Spleen (tissue), 11 donors: ENCODE measurements at regions not wholly inside any gene's neighbourhood (a gene's known extent, or its start where the extent isn't known, plus 50 kb on each side); places are given as distances from the start of the nearest gene placed in this dataset.

Experiments used
- DNase-seq: peaks from one replicate; pipeline ENCODE4 v3.0.0-alpha.2; 2020
- H3K27ac ChIP-seq, 8 donors: fragments of 200-600 bp; sonication (generic) in 7 of 8; 1 replicate in 4 of 8; 2 replicates in 4 of 8; pipeline versions ENCODE4 v1.5.0 to v1.8.0; 2016 to 2021; ENCODE audit warnings: inconsistent platforms in 4 of 8, mild to moderate bottlenecking in 4 of 8, moderate library complexity in 1 of 8
- H3K27me3 ChIP-seq, 7 donors: fragments of 200-600 bp; sonication (generic) in 6 of 7; replicated peaks in 1 of 7; 1 replicate in 4 of 7; 2 replicates in 3 of 7; pipeline versions ENCODE4 v1.5.0 to v1.8.0; 2016 to 2021; ENCODE audit warnings: inconsistent platforms in 3 of 7, mild to moderate bottlenecking in 1 of 7
- H3K36me3 ChIP-seq, 6 donors: fragments of 200-600 bp; sonication (generic) in 5 of 6; 1 replicate in 4 of 6; 2 replicates in 2 of 6; pipeline versions ENCODE4 v1.5.0 to v1.8.0; 2016 to 2021; ENCODE audit warnings: inconsistent platforms in 2 of 6
- H3K4me1 ChIP-seq, 6 donors: fragments of 200-600 bp; sonication (generic) in 5 of 6; 1 replicate in 3 of 6; 2 replicates in 3 of 6; pipeline versions ENCODE4 v1.5.0 to v1.8.0; 2016 to 2021; ENCODE audit warnings: inconsistent platforms in 3 of 6
- H3K4me3 ChIP-seq, 8 donors: fragments of 200-600 bp; sonication (generic) in 7 of 8; 1 replicate in 4 of 8; 2 replicates in 4 of 8; pipeline versions ENCODE4 v1.5.0 to v1.8.0; 2016 to 2021; ENCODE audit warnings: inconsistent platforms in 4 of 8, mild to moderate bottlenecking in 4 of 8, moderate library complexity in 2 of 8
- H3K9me3 ChIP-seq, 8 donors: fragments of 200-600 bp; sonication (generic) in 7 of 8; 1 replicate in 4 of 8; 2 replicates in 4 of 8; pipeline versions ENCODE4 v1.5.0 to v1.8.0; 2016 to 2021; ENCODE audit warnings: inconsistent platforms in 4 of 8
- POLR2A ChIP-seq, 3 donors: fragments of 450-650 bp; IDR thresholded peaks; one replicate each; pipeline ENCODE4 v1.5.1; 2017; ENCODE audit warnings: antibody characterized with exemption in 3 of 3, mild to moderate bottlenecking in 1 of 3
- POLR2AphosphoS5 ChIP-seq, 3 donors: sonication (generic); formaldehyde crosslinking; IDR thresholded peaks; one replicate each; pipeline ENCODE4 v1.5.1; 2017; ENCODE audit warnings: antibody characterized with exemption in 3 of 3
- WGBS, 5 donors: extraction: QIAGEN DNeasy Blood & Tissue Kit in 3 of 5; methylation state at CpG; one replicate each; pipeline versions ENCODE4 v1.1.5 to v1.1.7; 2013 to 2018; 5-methylcytosine and 5-hydroxymethylcytosine counted together
- intact Hi-C: fragments of 100-400 bp; cut with DNase I; formaldehyde crosslinking; loops from one replicate; pipeline ENCODE4 v1.15.0; 2023; ENCODE audit warnings: low total_unique reads
- TF ChIP-seq, protein P1 (sequence below), 11 experiments: fragments of 200-600 bp in 7 of 11; fragments of 450-650 bp in 4 of 11; sonication (generic) in 4 of 11; IDR thresholded peaks in 8 of 11; conservative IDR thresholded peaks in 3 of 11; 1 replicate in 7 of 11; 2 replicates in 4 of 11; pipeline versions ENCODE4 v1.4.0 to v1.8.0; 2016 to 2021; ENCODE audit warnings: antibody characterized with exemption in 11 of 11, inconsistent platforms in 4 of 11, mild to moderate bottlenecking in 1 of 11
- donor health status: healthy with polysubstance abuse.
- donor health status: DM: no; HTN: no; CAD: no; lungs with moderate emphysema.
- donor health status: DM: no; HTN: no; CAD: no.
- donor health status: Bipolar disorder and iron deficiency.
- donor health status: healthy.
- donor health status: DM: no; HTN: no; CAD: no.
- donor health status: DM: yes; HTN: yes; CAD: no.

DNA sequence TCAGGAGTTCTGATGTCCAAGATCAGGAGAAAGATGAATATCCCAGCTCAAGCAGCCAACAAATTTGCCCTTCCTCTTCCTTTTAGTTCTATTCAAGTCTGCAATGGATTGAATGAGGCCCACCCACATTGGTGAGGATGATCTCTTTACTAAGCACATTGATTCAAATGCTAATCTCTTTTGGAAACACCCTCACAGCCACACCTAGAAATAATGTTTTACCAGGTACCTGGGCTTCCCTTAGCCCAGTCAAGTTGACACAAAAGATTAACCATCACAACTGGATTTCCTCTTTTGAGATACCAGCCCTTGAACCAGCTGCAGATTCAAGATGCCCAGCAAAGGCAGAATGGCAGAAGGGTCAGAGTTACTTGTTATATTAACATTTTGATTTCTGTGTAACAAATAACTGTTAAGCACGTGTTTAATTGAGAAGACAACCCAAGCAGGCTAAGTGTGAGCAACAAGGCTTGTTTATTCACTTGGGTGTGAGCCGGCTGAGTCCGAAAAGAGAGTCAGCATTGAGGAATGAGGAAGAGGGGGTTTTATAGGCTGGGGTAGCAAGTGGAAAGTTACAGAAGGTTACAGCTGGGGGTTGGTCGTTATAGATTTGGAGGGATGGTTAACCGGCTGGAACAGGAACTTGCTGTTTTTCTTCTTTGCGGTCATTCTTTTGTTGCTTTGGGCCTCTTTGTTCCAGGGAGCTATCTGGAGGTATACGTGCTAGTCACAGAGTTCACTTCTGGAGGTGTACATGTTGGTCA lies 180.3 kb downstream of the EMP1 start:
- no peaks in the 10 kb centered on the region for H3K36me3 ChIP-seq
- H3K9me3 ChIP-seq = peaks cover 0 to 13% (median 9%) of the 10 kb centered on the region in 8 donors
- H3K27me3 ChIP-seq = no peaks in the 10 kb centered on the region
- intact Hi-C loops = loop anchor here (10.0 kb wide), 1 partner anchor 278 kb away; no protein-coding TSS in a partner anchor
- H3K4me3 ChIP-seq = no peak overlapping the region
- 76 to 91% (median 83%) methylated on average over 7 of the region's 7 CpGs for WGBS, 5 donors
- peaks cover 0 to under 1% (median 0%) of the 10 kb centered on the region in 6 donors for H3K4me1 ChIP-seq
- H3K27ac ChIP-seq = no peak overlapping the region
- no peak for DNase-seq
- TF ChIP-seq POLR2AphosphoS5 (IDR thresholded peaks at IDR 0.05) (no peak), POLR2A (IDR thresholded peaks at IDR 0.05) (no peak)
- TF ChIP-seq, protein P1, sequence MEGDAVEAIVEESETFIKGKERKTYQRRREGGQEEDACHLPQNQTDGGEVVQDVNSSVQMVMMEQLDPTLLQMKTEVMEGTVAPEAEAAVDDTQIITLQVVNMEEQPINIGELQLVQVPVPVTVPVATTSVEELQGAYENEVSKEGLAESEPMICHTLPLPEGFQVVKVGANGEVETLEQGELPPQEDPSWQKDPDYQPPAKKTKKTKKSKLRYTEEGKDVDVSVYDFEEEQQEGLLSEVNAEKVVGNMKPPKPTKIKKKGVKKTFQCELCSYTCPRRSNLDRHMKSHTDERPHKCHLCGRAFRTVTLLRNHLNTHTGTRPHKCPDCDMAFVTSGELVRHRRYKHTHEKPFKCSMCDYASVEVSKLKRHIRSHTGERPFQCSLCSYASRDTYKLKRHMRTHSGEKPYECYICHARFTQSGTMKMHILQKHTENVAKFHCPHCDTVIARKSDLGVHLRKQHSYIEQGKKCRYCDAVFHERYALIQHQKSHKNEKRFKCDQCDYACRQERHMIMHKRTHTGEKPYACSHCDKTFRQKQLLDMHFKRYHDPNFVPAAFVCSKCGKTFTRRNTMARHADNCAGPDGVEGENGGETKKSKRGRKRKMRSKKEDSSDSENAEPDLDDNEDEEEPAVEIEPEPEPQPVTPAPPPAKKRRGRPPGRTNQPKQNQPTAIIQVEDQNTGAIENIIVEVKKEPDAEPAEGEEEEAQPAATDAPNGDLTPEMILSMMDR (IDR thresholded peaks at IDR 0.05 in 8 of 11, conservative IDR thresholded peaks at IDR 0.05 in 3 of 11) = no peak

DNA sequence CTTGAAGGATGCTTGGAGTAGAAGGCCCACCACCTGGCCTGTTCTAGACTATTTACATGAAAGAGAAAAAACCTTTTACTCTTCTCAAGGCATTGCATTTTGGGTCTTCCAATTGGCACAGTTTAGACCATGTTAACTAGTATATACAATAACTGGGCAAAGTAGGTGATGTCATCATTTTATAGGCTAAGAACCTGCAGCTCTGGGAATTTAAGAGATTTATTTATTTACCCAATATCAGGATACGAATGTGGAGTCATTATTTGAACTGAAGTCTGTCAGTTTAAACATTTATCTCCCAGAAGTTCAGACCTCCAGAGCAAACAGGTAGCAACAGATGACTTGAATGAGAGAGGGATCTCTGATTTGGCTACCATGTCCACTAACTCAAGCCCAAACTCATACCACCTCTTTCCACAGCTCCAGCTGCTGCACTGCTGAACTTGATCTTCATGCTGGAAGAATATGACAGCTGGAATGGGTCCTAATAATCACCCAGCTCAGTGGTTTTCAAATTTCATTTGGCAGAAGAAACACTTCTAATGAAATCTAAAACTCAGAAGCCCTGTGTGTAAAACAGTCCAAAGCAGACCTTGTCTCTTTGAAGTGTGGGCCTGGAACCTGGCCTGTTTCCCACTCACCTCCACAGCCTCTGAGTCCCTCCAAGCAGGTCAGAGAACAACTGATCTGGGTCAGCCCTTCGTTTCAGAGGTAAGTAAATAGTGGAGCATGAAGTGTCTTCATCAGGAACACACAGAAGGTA lies 179.2 kb downstream of the EMP1 start:
- no peak overlapping the region for H3K4me3 ChIP-seq
- WGBS, 5 donors = 47 to 65% (median 55%) methylated on average over 2 of the region's 2 CpGs
- no peak overlapping the region for H3K27ac ChIP-seq
- intact Hi-C loops = loop anchor here (10.0 kb wide), 1 partner anchor 279 kb away; no protein-coding TSS in a partner anchor
- DNase-seq = no peak
- H3K9me3 ChIP-seq = peaks cover 0 to 13% (median 9%) of the 10 kb centered on the region in 8 donors
- peaks cover 0 to 7% (median 0%) of the 10 kb centered on the region in 6 donors for H3K4me1 ChIP-seq
- H3K27me3 ChIP-seq = no peaks in the 10 kb centered on the region
- TF ChIP-seq POLR2AphosphoS5 (IDR thresholded peaks at IDR 0.05) (no peak), POLR2A (IDR thresholded peaks at IDR 0.05) (no peak)
- TF ChIP-seq, protein P1 (IDR thresholded peaks at IDR 0.05 in 8 of 11, conservative IDR thresholded peaks at IDR 0.05 in 3 of 11) = no peak
- no peaks in the 10 kb centered on the region for H3K36me3 ChIP-seq

DNA sequence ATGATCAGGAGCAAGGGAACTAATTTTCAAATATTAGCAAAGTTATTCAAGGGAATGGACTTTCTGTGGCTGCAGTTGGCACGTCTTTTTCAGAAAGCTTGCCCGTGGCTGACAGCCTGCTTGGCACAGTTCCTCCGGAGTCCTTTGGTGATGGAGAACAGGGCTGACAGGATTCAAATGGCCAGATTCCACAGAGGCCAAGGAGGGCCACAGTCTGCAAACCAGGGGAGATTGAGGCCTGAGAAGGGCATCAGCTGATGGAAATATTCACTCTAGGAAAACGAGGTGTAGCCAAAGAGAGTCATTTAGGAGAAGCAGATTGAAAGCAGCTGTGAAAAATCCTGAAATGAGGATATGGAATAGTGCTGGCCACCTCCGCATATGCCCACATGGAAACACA lies 178.3 kb downstream of the EMP1 start:
- TF ChIP-seq, protein P1 (IDR thresholded peaks at IDR 0.05 in 8 of 11, conservative IDR thresholded peaks at IDR 0.05 in 3 of 11) = no peak
- TF ChIP-seq POLR2AphosphoS5 (IDR thresholded peaks at IDR 0.05) (no peak), POLR2A (IDR thresholded peaks at IDR 0.05) (no peak)
- Histone ChIP-seq H3K36me3 (no peaks in the 10 kb centered on the region), H3K27ac (no peak overlapping the region), H3K4me1 (peaks cover 0 to 7% (median 0%) of the 10 kb centered on the region in 6 donors), H3K4me3 (no peak overlapping the region), H3K27me3 (no peaks in the 10 kb centered on the region), H3K9me3 (peaks cover 0 to 13% (median 9%) of the 10 kb centered on the region in 8 donors)
- intact Hi-C loops = loop anchor here (10.0 kb wide), 1 partner anchor 280 kb away; no protein-coding TSS in a partner anchor
- no peak for DNase-seq
- 72 to 78% (median 78%) methylated on average over 5 of the region's 5 CpGs for WGBS, 5 donors

DNA sequence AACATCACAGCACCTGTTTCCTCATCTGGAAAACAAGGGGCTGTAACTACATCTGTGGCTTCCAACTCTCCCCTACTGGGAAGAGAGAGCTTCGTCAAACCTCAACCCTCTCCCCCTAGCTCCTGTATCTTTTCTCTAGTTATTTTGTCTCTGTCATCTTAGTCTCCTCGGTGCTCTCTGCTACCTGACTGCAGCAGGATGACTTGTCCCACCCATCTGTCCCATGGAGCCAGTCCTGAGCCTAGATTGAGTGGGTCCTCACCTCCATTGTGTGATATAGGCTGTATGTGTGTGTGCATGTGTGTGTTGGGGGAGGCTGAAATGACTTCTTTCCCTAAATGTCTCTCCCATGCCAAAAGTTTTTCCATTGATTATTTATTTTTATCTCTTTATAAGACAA lies 177.3 kb downstream of the EMP1 start:
- Histone ChIP-seq H3K36me3 (no peaks in the 10 kb centered on the region), H3K4me1 (peaks cover 0 to 7% (median 0%) of the 10 kb centered on the region in 6 donors), H3K27me3 (no peaks in the 10 kb centered on the region), H3K27ac (no peak overlapping the region), H3K9me3 (peaks cover 0 to 13% (median 9%) of the 10 kb centered on the region in 8 donors), H3K4me3 (no peak overlapping the region)
- no peak for DNase-seq
- intact Hi-C loops = loop anchor here (10.0 kb wide), 1 partner anchor 281 kb away; no protein-coding TSS in a partner anchor
- TF ChIP-seq, protein P1 (IDR thresholded peaks at IDR 0.05 in 8 of 11, conservative IDR thresholded peaks at IDR 0.05 in 3 of 11) = no peak
- TF ChIP-seq POLR2A (IDR thresholded peaks at IDR 0.05) = no peak
- WGBS, 5 donors = 68 to 92% (median 80%) methylated on average over 2 of the region's 2 CpGs
